ENCODE measurements at regions not wholly inside any gene's neighbourhood (a gene's known extent, or its start where the extent isn't known, plus 50 kb on each side); places are given as distances from the start of the nearest gene placed in this dataset.

DNA sequence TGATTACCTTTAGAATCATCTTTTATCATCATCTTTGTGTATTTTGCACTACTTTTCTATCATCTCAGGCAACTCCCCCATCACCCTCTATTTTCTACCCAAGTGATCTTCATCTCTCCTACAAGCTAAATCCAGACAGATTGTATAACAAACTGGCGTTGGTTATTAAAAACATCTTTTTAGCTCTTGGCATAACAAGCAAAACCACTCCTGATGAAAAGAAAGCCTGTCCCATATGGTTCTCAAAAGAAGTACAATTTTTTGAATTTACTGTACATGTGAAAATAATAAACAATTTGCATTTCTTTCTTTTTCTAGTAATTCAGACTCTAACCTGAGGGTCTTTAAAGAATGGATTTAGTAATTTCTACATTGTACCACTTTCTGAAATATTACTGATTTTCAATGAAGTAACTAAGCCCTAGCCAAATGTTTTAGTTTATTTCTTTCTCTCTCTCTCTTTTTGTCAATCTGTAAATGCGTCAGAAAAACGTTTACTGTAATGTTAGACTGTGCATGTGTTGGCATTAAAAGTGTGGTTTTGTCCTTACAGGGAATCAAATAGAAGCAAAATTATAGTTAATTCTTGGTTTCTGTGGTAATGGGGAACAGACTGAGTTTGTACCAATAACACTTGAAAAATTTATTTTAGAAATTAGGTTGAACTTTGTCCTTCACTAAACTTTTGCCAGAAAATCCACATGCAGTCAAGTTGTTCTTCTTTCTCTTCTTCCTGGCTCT, 52.5 kb upstream of the RPS23 start:
- WGBS, 2 donors: 70% methylated on average over 3 of the region's 3 CpGs
- H3K36me3 ChIP-seq: no peaks in the 10 kb centered on the region
- H3K4me1 ChIP-seq: peaks cover 0 to 15% (median 0%) of the 10 kb centered on the region in 4 donors
- no peak for DNase-seq (ENCODE audit: low spot score in 2 of 2)
- TF ChIP-seq EP300 (IDR thresholded peaks at IDR 0.05) (no peak), POLR2A (IDR thresholded peaks at IDR 0.05) (no peak)
- TF ChIP-seq, protein P1, sequence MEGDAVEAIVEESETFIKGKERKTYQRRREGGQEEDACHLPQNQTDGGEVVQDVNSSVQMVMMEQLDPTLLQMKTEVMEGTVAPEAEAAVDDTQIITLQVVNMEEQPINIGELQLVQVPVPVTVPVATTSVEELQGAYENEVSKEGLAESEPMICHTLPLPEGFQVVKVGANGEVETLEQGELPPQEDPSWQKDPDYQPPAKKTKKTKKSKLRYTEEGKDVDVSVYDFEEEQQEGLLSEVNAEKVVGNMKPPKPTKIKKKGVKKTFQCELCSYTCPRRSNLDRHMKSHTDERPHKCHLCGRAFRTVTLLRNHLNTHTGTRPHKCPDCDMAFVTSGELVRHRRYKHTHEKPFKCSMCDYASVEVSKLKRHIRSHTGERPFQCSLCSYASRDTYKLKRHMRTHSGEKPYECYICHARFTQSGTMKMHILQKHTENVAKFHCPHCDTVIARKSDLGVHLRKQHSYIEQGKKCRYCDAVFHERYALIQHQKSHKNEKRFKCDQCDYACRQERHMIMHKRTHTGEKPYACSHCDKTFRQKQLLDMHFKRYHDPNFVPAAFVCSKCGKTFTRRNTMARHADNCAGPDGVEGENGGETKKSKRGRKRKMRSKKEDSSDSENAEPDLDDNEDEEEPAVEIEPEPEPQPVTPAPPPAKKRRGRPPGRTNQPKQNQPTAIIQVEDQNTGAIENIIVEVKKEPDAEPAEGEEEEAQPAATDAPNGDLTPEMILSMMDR (IDR thresholded peaks at IDR 0.05): no peak
- H3K9me3 ChIP-seq: no peaks in the 10 kb centered on the region
- H3K4me3 ChIP-seq: no peak overlapping the region
- H3K27me3 ChIP-seq: no peaks in the 10 kb centered on the region
- H3K27ac ChIP-seq: peak overlapping the region in 2 of 4 donors; percentile 9 to 45

DNA sequence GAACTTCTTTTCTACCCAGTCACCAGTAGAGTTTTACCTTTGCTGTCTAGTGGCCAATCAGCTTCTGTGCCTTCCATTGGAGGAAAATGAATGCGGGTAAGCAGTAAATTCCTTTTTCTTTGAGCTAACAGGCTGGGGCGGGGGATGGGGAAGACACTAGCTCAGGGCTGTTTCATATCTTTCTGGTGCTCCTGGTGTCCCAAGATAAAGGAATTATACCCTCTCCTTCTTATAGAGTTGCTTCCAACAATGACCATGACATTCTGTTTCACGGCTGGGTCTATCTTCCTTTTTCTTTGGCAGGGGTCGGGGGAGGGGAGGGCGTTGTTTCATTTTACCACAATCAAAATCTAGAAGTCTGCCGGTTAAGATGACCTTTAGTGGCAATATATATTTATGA, 51.2 kb upstream of the RPS23 start:
- no peak overlapping the region for H3K4me3 ChIP-seq
- 89 to 93% methylated on average over 6 of the region's 6 CpGs for WGBS, 2 donors
- no peaks in the 10 kb centered on the region for H3K9me3 ChIP-seq
- no peak overlapping the region for H3K27ac ChIP-seq
- TF ChIP-seq, protein P1 (IDR thresholded peaks at IDR 0.05): no peak
- TF ChIP-seq POLR2A (IDR thresholded peaks at IDR 0.05) (no peak), EP300 (IDR thresholded peaks at IDR 0.05) (no peak)
- peaks cover 0 to 13% (median 0%) of the 10 kb centered on the region in 4 donors for H3K4me1 ChIP-seq
- no peak for DNase-seq (ENCODE audit: low spot score in 2 of 2)
- H3K36me3 ChIP-seq: no peaks in the 10 kb centered on the region
- no peaks in the 10 kb centered on the region for H3K27me3 ChIP-seq

Data from tibial nerve (tissue), 4 donors.